ENCODE measurements at regions not wholly inside any gene's neighbourhood (a gene's known extent, or its start where the extent isn't known, plus 50 kb on each side); places are given as distances from the start of the nearest gene placed in this dataset.

GRCh38 chr3:124407260-124407659 is 323.0 kb upstream of the UMPS start:
- no peak for DNase-seq (ENCODE audit: low spot score)

GRCh38 chr3:124409650-124410275 is 320.5 kb upstream of the UMPS start:
- no peak for DNase-seq (ENCODE audit: low spot score)

GRCh38 chr3:124410471-124410870 is 319.8 kb upstream of the UMPS start:
- no peak for DNase-seq (ENCODE audit: low spot score)

DNA sequence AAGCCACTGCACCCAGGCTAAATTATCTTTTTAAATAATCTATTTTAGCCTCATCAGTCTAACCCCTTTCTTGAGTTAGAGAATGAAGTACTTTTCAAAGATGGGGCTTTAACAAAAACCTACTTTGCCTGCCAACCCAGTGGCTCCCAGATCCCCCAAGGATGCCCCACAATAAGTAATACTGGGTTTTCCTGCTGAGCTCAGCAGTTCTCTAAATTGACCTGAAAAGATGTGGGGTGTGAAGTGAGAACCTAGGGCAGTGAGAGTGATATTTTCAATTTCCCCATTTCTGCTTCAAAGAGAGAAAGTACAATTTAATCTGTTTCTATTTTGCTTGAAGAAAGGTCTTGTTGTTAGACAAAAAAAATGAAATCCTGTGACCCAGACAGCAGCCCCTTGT is 318.5 kb upstream of the UMPS start:
- DNase-seq (ENCODE audit: low spot score), result no peak

DNA sequence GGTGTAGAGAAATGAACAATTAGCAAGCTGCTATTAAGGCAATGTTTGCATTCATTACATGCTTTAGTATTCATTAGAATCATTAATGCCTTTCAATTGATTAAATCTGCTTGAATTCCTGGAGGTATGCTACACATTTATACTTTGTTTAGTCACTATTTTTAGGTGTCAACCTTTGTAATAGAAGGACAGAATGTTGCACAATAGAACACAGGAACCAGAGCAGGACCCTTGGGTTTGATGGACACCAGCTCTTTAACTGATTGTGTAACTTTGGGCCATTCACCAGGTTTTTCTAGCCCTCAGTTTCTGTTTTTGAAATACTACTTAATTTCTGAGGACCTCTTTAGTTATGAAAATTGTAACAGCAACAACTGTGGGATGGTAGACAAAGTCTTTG is 317.6 kb upstream of the UMPS start:
- no peak for DNase-seq (ENCODE audit: low spot score)

GRCh38 chr3:124413393-124413792 is 316.9 kb upstream of the UMPS start:
- DNase-seq (ENCODE audit: low spot score), result no peak

DNA sequence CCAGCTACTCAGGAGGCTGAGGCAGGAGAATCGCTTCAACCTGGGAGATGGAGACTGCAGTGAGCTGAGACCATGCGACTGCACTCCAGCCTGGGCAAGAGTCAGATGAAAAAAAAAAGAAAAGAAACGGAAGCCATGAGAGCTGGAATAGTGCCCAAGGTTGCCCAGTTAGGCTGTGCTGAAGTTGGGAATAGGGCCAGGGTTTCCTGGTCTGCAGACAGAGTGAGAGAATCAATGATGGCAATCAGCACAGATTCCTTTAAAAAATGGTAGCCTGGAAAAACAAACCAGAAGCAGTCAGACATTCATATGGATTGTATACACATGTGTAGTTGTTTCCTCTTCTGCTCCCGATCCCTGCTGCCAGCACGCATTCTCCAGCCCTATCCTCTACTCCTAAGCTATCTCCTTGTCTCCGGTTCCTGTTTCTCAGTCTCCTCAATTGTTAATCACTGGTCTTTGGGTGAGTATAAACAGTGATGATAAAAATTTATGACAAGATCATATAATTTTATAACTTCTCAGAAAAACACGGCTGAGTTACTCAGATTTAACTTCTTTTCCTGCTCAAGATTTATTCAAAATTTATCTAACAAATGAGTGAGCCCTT is 316.2 kb upstream of the UMPS start:
- no peak for DNase-seq (ENCODE audit: low spot score)

DNA sequence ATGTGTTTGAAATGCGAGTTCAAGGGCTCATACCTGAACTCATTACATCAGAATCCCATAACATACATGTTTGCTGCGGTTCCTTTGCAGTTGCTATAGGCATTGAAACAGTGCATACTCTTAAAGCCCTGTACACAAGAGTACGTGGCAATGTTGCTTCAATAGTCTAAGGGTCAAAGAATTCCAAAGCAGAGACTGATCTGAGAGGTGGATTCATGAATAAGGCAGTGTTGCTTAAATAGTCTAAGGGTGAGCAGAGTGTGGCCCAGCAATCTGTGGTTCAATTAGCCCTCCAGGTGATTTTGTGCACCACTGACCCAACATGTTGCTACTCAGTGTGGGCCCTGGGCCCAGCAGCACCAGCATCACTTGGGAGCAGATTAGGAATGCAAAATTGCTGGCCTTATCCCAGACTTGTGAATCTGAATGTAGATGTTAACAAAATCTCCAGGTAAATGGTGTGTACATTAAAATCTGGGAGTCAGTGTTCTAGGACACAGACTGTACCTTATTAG is 314.7 kb upstream of the UMPS start:
- no peak for DNase-seq (ENCODE audit: low spot score)

- DNase-seq (ENCODE audit: low spot score), result no peak
These were observed 310.9 kb upstream of the UMPS start for GRCh38 chr3:124419303-124419702.

GRCh38 chr3:124420392-124420791 is 309.9 kb upstream of the UMPS start:
- DNase-seq (ENCODE audit: low spot score), result no peak

DNA sequence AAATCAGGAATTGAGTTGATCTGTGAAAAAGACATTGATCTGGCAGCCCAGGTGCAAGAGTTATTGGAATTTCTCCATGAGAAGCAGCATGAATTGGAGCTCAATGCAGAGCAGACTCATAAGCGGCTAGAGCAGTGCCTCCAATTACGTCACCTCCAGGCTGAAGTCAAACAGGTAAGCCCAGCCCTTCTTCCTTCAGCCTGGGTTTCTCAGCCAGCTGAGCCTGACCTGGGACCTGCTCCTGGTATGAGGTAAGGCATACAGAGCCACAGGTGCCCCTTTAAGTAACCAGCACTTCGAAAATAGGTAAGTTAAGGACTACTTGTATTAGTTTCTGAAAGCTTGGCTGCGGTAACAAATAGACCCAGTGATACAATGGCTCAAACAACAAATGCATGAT is 307.4 kb upstream of the UMPS start:
- DNase-seq (ENCODE audit: low spot score), result no peak

- no peak for DNase-seq (ENCODE audit: low spot score)
These were observed 305.9 kb upstream of the UMPS start for GRCh38 chr3:124424396-124424795.

DNA sequence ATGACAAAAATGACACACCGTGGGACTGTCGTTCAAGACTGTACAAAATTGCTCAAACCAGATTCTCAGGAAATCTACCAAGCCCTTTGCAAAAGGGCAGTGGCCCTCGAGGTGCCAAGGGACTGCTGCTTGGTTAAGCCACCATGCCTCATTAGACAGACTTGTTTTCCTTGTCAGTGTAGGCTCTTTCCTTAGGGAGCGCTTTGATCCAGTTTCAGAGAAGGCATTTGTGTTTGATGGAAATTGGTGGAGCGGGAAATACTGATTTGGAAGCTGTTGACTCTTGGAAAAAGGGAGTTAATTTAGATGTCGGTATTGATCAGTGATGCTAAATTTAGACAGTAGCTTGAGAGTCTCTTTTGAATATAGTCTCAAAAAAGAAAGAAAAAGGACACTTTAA is 304.3 kb upstream of the UMPS start:
- DNase-seq (ENCODE audit: low spot score), result no peak

- no peak for DNase-seq (ENCODE audit: low spot score)
These were observed 301.7 kb upstream of the UMPS start for GRCh38 chr3:124428372-124429128.

DNA sequence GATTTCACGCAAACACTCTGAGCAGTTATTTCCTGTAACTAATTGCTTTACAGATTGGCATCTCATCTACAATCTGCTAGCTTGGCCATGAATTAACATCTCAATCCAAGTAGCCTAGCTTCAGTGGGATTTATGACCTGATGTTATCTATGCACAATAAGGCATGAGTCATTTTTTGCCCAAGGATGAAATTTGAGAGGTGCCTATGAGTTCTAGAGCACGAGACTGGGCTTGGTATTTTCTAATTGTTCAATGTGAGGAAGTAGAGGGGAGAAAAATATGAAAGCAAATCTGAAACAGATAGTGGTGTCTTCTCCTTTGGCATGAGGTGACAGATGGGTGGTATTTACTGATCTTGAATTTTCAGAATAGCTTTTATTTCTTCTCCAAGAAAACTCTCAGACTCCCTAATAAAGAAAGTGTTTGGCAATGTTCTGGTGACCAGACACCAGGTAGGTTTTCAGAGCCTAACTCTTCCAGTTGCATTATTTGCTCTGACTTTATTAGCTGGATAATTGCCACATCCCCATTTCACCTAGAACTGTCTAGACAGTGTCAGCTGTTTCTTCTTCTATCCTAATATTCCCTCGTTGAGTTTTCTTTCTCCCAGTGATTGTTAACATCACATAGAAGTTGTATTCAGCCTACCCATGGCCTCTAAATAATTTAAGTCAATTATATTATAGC is 301.0 kb upstream of the UMPS start:
- DNase-seq (ENCODE audit: low spot score), result no peak

DNA sequence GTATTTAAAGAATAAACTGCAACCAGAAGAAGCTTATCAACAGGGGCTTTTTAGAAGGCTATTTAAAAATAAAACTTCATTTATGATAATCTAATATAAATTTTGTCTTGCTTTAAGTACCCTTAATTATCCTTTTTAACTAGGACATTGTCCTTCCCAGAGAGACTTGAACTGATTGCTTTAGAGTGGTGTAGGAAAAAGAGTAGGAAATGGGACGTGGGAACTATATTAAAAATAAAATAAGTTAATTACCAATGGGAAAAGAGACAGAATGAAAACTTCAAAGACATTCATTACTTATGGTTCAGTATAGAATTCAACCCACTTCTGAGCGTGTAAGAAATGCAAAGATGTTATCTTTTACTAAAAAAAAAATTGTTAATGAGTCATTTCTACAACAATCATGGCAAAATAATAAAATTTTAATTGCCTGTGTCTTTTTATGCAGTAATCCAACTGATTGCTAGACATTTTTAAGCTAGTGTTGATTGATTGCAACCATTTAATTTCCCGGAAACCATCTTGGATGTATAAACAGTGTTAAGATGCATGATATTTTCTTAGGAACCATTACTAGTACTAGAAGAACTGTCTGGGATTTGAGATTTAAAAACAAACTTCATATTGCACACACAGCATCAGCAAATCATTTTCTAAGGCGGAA is 298.8 kb upstream of the UMPS start:
- no peak for DNase-seq (ENCODE audit: low spot score)

DNA sequence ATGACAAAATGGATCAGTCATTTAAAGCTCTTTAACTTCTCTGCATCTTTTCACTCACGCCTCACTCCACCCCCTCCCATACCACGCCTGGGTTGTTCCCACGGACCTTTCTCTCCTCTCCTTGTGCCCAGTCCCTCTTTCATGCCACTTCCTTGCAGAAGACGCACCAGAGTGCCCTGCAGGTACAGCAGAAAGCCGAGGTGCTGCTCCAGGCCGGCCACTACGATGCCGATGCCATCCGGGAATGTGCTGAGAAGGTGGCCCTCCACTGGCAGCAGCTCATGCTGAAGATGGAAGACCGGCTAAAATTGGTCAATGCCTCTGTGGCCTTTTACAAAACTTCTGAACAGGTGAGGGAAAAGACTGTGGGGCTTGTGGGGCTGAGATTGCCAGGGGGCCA is 296.1 kb upstream of the UMPS start:
- no peak for DNase-seq (ENCODE audit: low spot score)

- no peak for DNase-seq (ENCODE audit: low spot score)
These were observed 294.8 kb upstream of the UMPS start for GRCh38 chr3:124435467-124435866.

DNA sequence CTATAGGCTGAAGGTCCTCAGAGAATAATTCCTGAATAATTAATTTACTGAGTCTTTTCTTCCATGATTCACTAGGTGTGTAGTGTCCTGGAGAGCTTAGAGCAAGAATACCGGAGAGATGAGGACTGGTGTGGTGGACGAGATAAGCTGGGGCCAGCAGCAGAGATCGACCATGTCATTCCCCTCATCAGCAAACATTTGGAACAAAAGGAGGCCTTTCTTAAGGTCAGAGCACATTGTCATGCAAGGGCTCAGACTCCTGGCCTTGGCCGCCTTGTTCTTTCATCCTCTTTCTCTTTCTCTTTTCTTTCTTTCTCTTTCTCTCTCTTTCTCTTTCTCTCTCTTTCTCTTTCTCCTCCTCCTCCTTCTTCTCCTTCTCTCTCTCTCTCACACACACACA is 291.4 kb upstream of the UMPS start:
- DNase-seq (ENCODE audit: low spot score), result no peak

- DNase-seq (ENCODE audit: low spot score), result no peak
These were observed 290.6 kb upstream of the UMPS start for GRCh38 chr3:124439603-124440002.

DNA sequence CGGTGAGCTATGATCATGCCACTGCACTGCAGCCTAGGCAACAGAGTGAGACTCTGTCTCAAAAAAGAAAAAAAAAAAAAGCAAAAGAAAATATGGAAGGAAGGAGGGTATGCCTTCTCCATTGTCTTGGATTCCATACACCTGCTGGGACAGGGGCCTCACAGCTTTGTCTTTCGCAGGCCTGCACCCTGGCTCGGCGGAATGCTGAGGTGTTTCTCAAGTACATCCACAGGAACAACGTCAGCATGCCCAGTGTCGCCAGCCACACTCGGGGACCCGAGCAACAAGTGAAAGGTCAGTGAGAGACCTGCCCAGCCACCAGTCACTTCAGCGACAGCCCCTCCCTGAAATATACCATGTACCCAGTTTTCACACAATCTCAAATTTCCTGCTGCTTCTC is 288.5 kb upstream of the UMPS start:
- no peak for DNase-seq (ENCODE audit: low spot score)

DNA sequence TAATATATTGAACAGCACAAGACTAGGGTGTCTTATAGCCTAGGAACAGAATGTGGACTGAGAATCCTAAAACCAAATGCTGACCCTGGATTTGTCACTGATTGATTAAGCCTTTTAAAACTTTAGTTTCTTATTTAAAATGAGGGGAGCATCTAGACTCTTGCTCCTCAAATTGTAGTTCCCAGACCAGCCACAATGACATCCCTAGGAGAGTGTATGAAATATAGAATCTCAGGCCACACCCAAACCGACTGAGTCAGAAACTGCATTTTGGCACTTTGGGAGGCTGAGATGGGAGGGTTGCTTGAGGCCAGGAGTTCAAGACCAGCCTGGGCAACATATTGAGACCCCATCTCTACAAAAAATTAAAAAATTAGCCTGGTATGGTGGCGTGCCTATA is 287.8 kb upstream of the UMPS start:
- no peak for DNase-seq (ENCODE audit: low spot score)
